ENCODE measurements at regions not wholly inside any gene's neighbourhood (a gene's known extent, or its start where the extent isn't known, plus 50 kb on each side); places are given as distances from the start of the nearest gene placed in this dataset.
"Not testable (repeated sequence)": the region's sequence is repeated elsewhere in the genome, so short reads cannot be mapped to it uniquely, and the experiment has no call there.

- DNase-seq = no peak
Measured at GRCh38 chr5:58011301-58011700, 448.6 kb downstream of the PLK2 start.

GRCh38 chr5:58009754-58010153 lies 450.1 kb downstream of the PLK2 start:
- no peak for DNase-seq

GRCh38 chr5:58002323-58002722 lies 457.6 kb downstream of the PLK2 start:
- DNase-seq = no peak

- DNase-seq = no peak
Measured at GRCh38 chr5:57993866-57994265, 466.0 kb downstream of the PLK2 start.

GRCh38 chr5:57989378-57989777 lies 470.5 kb downstream of the PLK2 start:
- no peak for DNase-seq

GRCh38 chr5:57988813-57989212 lies 471.1 kb downstream of the PLK2 start:
- no peak for DNase-seq

GRCh38 chr5:57987552-57987951 lies 472.3 kb downstream of the PLK2 start:
- no peak for DNase-seq

GRCh38 chr5:57986761-57987341 lies 473.0 kb downstream of the PLK2 start:
- no peak for DNase-seq

GRCh38 chr5:57983426-57983825 lies 476.5 kb downstream of the PLK2 start:
- no peak for DNase-seq

GRCh38 chr5:57979671-57980070 lies 480.2 kb downstream of the PLK2 start:
- DNase-seq = no peak

GRCh38 chr5:57976506-57976905 lies 483.4 kb downstream of the PLK2 start:
- DNase-seq = no peak

- DNase-seq = not testable (repeated sequence)
Measured at GRCh38 chr5:57972099-57972498, 487.8 kb downstream of the PLK2 start.

- no peak for DNase-seq
Measured at GRCh38 chr5:57960569-57960968, 478.0 kb upstream of the ACTBL2 start.

GRCh38 chr5:57956636-57957035 lies 474.0 kb upstream of the ACTBL2 start:
- no peak for DNase-seq

GRCh38 chr5:57955511-57955910 lies 472.9 kb upstream of the ACTBL2 start:
- DNase-seq = no peak

GRCh38 chr5:57953792-57954191 lies 471.2 kb upstream of the ACTBL2 start:
- DNase-seq = no peak

GRCh38 chr5:57950616-57951228 lies 468.1 kb upstream of the ACTBL2 start:
- no peak for DNase-seq

GRCh38 chr5:57948091-57948490 lies 465.5 kb upstream of the ACTBL2 start:
- no peak for DNase-seq

GRCh38 chr5:57947181-57947580 lies 464.6 kb upstream of the ACTBL2 start:
- DNase-seq = no peak

GRCh38 chr5:57940879-57941278 lies 458.3 kb upstream of the ACTBL2 start:
- DNase-seq = no peak

- no peak for DNase-seq
Measured at GRCh38 chr5:57940236-57940635, 457.6 kb upstream of the ACTBL2 start.

GRCh38 chr5:57939771-57940170 lies 457.2 kb upstream of the ACTBL2 start:
- no peak for DNase-seq

GRCh38 chr5:57939335-57939734 lies 456.7 kb upstream of the ACTBL2 start:
- no peak for DNase-seq

- DNase-seq = no peak
Measured at GRCh38 chr5:57938174-57938557, 455.6 kb upstream of the ACTBL2 start.

GRCh38 chr5:57937501-57938173 lies 455.0 kb upstream of the ACTBL2 start:
- DNase-seq = no peak

Measured in activated T-cell treated with anti-CD3 and anti-CD28 coated beads for 4 hours (primary cell).